DOHH2 (cell line): ENCODE measurements at regions not wholly inside any gene's neighbourhood (a gene's known extent, or its start where the extent isn't known, plus 50 kb on each side); places are given as distances from the start of the nearest gene placed in this dataset.

Source experiments
- EZH2phosphoT487 ChIP-seq: fragments of 200-600 bp; sonication (generic); IDR thresholded peaks from 2 replicates; pipeline ENCODE4 v1.6.1; 2017; ENCODE audit warnings: borderline replicate concordance, mild to moderate bottlenecking, antibody characterized with exemption, low read length, moderate library complexity, mixed read lengths
- TF ChIP-seq, protein P1 (sequence below): fragments of 200-600 bp; sonication (generic); IDR thresholded peaks from one replicate; pipeline ENCODE4 v1.5.1; 2014; ENCODE audit warnings: antibody characterized with exemption, mild to moderate bottlenecking, low read depth, low read length; ENCODE audit not compliant: poor library complexity, severe bottlenecking

DNA sequence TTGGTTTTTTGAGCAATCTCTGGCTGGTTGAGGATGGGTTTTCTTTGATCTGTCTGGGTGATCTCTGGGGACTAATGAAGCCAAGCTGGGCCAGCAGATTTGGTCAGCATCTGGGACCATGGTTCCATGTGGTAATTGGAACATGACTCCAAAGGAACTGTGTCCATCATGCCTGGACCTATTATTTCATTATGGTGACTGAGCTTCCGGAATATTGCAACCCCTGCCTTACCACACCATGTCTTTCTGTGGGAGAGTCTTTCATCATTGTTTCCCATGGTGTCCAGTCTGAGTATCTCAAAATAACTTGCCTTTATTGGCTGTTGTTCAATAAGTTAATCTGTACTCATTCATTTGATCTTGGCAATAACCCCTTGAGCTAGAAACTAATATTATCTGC is 624.9 kb upstream of the TBX3 start:
- no peak for TF ChIP-seq EZH2phosphoT487
- TF ChIP-seq, protein P1, sequence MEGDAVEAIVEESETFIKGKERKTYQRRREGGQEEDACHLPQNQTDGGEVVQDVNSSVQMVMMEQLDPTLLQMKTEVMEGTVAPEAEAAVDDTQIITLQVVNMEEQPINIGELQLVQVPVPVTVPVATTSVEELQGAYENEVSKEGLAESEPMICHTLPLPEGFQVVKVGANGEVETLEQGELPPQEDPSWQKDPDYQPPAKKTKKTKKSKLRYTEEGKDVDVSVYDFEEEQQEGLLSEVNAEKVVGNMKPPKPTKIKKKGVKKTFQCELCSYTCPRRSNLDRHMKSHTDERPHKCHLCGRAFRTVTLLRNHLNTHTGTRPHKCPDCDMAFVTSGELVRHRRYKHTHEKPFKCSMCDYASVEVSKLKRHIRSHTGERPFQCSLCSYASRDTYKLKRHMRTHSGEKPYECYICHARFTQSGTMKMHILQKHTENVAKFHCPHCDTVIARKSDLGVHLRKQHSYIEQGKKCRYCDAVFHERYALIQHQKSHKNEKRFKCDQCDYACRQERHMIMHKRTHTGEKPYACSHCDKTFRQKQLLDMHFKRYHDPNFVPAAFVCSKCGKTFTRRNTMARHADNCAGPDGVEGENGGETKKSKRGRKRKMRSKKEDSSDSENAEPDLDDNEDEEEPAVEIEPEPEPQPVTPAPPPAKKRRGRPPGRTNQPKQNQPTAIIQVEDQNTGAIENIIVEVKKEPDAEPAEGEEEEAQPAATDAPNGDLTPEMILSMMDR = no peak
